ENCODE measurements at regions not wholly inside any gene's neighbourhood (a gene's known extent, or its start where the extent isn't known, plus 50 kb on each side); places are given as distances from the start of the nearest gene placed in this dataset.
"Not testable (repeated sequence)": the region's sequence is repeated elsewhere in the genome, so short reads cannot be mapped to it uniquely, and the experiment has no call there.

DNA sequence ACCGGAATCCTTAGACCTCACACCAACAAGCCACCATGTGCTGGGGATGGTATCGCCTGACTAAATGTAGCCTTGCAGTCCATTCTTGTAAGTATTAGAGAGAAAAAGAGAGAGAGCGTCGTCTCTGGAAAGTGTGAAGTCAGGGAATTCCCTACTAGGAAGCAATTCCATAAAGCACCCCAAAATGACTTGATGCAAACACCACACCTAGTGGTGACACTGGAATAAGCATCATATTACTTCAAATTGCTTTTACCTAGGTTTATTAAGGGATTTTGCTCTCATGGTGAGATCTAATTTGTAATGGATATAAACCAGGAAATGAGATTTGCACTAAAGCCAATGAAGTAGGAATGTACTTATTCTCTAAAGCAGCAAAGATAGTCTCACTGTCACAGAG is 111.4 kb upstream of the METTL9 start:
- not testable (repeated sequence) for DNase-seq

DNA sequence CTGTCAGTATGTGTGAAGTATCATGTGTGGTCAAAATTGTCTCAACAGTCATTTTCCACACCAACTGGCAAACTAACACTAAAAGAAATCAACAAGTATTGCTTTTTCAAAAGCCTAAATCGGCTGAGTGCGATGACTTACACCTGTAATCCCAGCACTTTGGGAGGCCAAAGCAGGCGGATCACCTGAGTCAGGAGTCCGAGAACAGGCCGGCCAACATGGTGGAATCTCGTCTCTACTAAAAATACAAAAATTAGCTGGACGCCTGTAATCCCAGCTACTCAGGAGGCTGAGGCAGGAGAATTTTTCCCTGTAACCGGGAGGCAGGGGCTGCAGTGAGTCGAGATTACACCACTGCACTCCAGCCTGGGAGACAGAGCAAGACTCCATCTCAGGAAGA is 100.3 kb upstream of the METTL9 start:
- not testable (repeated sequence) for DNase-seq

DNA sequence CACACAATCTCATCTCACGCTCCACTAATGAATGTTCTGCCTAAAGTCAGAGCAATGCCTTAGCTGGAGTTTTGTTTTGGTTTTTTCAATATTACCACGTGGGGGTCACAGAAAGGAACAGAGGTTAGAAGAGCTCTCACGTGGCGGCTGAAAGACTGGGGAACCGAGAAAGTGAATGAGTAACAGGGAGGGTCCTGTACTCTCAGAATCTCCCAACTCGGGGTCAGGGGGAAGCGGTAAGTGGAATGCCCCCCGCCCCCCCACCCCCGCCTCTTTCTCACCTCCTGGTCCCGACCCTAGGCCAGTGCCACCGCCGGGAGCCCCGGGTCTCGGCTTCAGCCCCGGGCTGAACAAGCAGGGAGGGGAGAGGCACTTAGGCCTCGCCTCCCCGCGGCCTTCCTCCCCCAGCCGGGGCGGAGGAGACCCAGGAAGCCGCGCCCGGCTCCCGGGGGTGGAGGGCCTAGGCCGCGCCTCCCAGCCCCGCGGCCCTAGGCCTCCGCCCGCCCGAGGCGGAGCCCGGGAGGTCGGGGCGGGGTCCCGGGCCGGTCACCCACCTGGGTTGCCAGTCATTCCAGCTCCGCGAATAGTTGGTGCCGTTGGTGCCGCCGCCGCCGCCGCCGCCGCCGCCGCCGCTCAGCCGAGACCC is 98.0 kb upstream of the METTL9 start:
- not testable (repeated sequence) for DNase-seq

DNA sequence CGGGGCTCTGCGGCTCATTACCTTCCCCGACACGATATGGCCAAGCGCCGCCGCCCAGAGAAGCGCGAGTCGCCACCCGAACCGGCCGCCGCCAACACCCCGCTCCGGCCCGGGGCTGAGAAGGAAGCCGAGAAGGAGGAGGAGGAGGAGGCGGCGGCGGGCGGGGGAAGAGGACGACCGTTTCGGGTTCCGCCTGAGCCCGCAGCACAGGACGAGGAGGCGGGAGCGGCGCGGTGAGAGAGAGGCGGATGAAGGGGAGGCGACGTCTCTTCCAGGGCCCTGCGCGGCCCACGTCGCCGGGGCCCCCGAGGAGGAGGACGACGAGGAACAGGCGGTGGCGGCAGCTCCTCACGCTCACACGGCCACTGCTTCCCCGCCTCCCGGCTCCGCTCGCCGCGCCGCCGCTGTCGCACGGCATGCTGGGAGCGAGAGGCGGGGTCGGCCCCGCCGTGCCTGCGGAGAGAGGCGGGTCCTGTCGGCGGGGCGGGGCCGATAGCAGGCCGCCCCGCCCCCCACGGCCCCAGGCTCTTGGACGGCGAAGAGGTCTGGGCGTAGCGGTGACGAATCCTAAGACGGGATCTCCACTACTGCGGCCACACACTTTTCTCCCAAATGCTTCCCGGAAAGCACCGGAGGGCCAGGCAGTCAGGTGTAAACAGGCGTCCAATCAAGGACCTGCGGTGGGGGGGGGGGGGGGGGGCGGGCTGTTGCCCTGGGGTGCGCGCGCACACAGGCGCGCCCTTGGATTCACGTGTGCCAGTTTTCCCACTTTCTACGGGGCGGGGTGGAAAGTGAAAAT is 97.3 kb upstream of the METTL9 start:
- DNase-seq, result peak; percentile 81

DNA sequence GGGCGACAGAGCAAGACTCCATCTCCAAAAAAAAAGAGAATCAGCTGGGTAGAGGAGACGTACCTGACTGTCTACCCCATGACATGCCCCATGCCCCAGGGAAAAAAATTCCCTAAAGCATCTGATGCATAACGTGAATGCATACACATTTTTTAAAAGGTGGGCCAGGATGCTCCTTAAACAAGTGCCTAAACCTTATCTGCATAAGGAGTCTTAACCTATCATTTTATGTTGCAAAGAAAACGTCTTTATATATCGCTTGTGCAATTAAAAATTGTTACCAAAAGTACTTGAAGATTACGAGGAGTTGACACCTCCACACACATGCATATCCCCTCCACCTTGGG is 95.8 kb upstream of the METTL9 start:
- not testable (repeated sequence) for DNase-seq

DNA sequence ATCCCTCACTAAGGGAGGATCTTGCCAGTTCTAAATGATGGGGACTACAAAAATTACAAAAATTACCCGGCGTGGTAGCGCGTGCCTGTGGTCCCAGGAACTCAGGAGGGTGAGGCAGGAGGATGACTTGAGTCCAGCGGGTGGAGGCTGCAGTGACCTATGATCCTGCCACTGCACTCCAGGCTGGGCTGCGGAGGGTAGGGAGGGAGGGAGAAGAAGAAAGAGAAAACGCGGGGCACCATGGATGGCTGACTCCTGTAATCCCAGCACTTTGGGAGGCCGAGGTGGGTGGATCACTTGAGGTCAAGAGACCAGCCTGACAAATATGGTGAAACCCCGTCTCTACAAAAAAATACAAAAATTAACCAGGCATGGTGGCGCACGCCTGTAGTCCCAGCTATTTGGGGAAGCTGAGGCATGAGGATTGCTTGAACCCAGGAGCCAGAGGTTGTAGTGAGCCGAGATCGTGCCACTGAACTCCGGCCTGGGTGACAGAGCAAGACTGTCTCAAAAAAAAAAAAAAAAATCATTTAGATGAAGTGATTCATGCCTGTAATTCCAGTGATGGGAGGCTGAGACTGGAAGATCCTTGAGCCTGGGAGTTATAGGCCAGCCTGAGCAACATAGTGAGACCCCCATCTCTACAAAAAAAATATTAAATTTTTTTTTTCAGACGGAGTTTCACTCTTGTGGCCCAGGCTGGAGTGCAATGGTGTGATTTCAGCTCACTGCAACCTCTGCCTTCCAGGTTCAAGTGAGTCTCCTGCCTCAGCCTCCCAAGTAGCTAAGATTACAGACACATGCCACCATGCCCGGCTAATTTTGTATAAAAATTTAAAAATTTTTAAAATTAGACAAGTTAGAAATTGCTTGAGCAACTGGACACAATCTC is 95.2 kb upstream of the METTL9 start:
- not testable (repeated sequence) for DNase-seq

DNA sequence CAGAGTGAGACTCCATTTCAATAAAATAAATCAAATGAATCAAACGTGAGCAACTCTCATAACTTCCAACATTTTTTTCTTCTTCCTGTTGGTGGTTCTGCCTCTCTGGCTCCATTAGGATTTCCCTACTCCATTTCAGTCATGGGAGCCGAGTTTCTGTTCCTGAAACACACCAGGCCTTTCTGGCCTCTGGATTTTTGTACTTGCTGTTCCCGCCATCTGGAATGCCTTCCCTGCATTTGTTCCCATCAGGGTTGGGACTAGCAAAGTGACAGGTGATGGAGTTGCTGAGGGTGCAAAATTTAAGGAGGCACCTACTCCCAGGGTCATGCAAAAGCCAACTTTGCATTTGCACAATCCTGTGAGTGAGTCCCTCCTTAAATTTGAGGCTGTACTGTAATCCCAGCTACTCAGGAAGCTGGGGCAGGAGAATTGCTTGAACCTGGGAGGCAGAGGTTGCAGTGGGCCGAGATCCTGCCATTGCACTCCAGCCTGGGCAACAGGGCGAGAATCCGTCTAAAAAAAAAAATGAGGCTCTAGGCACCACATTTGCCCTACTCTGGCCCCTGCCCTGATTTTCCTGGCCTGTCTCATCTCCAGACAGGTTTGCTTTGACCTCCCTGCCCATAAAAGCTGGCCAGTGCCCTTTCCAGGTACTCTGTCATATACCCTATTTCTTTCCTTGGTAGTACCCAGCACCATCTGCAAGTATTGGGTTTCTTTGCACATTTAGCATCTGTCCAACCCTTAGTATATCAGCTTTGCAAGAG is 93.4 kb upstream of the METTL9 start:
- DNase-seq, result not testable (repeated sequence)

DNA sequence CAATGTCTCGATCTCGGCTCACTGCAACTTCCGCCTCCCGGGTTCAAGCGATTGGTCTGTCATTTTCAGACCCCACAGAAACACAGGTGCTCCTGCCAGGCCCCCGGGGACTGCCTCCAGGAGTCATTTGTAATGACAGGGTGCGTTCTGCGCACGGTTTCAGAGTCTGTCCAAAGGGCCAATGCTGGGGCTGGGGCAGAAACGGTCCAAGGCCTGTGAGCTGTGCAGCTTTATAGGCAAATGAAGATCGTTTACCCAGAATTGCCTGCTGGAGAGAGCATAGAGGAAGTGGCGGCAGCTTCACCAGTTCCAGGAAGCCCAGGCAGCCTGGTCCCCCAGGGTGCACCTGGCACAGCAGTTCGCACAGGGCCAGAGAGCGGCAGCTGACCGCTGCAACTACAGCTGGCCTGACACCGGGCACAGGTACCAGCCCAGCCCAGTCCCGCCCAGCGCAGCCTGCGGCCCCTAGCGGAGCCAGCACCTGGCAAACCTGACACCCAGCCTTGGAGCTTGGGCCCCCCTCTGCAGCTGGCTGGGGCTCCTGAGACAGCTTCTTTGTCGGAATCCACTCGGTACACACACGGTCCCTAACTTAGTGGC is 92.4 kb upstream of the METTL9 start:
- peak; percentile 14 for DNase-seq

DNA sequence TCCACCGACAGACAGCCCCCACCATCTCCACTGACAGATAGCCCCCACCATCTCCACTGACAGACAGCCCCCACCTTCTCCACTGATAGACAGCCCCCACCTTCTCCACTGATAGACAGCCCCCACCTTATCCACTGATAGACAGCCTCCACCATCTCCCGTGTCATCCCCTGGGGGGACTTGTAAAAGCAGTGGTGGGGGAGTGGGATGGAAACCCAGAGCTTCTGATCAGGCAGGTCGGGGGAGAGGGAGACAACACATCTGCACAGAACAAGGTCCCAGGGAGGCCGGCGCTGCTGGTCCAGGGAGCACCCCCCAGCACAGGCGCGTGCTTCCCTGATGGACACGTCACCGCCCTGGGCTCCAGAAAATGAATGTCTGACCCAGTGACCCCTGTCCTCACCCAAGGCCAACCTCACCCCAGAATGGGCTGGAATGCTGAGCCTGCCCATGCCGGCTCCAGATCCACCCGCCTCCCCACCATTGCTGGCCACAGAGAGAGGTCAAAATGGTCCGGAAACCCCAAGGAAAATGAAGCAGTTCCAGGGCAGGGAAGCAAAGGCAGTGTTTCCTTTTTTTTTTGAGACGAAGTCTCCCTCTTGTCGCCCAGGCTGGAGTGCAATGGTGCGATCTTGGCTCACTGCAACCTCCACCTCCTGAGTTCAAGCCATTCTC is 91.6 kb upstream of the METTL9 start:
- DNase-seq, result not testable (repeated sequence)

DNA sequence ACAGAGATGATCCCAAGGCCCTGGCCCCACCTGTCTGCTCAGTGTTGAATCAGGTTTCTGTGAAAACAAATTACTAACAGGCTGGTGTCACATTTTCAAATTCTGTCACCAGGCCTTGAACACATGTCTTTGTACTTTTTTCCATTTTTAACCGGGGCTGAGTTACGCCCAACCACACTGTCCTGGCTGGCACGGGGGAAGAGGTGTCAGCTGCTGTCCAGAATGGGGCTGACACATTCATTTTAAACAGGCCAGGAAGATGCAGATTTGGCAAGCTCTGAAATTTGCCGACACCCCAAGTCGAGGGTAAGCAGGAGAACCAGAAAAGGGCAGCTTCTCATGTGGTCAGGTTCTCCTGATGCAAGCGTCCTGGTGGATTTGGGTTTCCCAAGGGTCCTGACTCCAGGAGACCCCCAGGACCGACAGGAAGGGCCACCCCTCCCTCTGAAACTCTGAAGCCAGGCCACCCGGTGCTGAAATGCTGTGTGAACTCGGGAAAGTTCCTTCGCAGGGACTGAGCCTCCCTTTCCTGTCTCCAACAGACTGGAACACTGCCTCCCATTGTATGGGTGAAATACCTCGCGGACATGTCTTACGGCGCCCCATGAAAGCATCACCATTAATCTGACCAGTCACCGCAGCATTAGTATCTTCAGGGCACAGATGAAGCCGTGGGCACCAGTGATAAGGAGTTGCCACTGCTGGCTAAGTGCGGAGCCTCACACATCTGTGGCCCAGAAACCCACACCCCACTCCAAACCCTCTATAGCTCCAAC is 90.5 kb upstream of the METTL9 start:
- DNase-seq, result not testable (repeated sequence)

DNA sequence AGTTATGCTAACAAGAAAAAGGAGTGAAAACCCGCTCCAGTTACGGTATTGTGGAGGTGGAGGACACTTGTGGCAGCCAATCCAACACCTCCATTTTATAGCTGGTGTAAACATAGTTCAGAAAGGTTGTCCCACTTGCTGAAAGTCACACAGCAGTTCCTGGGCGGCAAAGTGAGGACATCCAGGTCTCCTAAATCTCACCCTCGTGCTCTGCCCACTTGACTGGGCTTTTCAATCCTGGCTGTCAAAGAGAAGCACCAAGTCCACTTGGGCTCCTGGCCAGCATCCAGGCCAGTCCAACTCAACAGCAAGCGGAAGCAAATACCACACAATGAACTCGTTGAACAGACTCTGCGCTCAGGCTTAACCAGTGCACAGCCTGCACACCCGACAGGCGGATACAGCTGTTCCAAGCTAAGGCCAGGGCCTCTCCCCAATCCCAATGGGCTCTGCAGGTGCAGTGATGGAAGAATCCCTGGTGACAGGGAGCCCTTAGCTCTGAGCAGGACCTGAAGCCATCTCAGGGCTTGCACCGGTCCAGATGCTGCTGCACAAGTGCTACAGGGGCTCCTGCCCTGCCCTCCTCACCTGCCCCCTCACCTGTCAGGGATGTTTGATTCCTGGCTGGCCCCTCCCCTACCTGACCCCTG is 89.8 kb upstream of the METTL9 start:
- DNase-seq, result not testable (repeated sequence)

DNA sequence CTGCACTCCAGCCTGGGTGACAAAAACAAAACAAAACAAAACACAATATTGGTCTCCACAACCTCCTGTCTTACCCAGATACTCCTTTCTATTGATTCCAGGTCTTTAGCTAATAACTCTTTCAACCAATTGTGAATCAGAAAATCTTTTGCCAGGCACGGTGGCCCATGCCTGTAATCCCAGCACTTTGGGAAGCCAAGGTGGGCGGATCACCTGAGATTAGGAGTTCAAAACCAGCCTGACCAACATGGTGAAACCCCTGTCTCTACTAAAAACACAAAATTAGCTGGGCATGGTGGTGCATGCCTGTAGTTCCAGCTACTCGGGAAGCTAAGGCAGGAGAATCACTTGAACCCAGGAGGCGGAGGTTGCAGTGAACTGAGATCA is 88.5 kb upstream of the METTL9 start:
- DNase-seq, result not testable (repeated sequence)

DNA sequence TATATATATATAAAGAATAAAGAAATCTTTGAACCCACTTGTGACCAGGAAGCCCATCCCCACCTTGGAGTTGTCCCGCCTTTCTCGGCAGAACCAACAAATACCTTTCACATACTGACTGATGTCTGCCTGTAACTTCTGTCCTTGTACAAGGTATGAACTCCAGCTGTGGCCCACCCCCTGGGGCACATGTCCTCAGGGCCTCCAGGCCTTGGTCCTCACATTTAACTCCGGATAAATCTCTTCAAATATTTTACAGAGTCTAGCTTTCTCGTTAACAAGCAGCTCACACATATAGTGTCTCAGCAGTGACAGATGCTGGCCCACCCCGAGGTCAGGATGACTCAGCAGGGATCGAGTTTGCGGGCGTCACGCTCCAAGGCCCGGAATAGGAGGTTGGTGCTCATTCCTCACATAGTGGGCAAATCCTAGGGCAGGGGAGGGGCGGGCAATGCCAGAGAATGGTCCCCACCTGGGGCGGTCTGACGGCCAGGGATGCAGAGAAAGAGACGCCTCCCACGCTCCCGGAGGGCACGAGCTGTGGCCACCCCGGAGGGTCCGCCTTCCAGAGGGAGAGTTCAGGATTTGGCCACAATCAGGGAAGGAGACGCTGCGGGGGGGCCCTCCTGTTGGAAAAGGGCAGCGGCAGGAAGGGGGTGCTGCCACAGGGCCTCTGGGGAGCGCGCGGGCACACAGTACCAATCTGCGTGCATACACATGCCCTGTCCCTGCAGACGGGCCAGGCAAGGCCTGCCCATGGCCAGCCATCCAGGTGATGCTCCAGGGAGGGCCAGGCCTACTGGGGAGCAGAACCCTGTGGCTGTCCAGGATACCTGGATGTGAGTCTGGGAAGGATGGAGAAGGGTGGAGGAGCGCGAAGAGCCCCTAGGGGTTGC is 87.8 kb upstream of the METTL9 start:
- not testable (repeated sequence) for DNase-seq

DNA sequence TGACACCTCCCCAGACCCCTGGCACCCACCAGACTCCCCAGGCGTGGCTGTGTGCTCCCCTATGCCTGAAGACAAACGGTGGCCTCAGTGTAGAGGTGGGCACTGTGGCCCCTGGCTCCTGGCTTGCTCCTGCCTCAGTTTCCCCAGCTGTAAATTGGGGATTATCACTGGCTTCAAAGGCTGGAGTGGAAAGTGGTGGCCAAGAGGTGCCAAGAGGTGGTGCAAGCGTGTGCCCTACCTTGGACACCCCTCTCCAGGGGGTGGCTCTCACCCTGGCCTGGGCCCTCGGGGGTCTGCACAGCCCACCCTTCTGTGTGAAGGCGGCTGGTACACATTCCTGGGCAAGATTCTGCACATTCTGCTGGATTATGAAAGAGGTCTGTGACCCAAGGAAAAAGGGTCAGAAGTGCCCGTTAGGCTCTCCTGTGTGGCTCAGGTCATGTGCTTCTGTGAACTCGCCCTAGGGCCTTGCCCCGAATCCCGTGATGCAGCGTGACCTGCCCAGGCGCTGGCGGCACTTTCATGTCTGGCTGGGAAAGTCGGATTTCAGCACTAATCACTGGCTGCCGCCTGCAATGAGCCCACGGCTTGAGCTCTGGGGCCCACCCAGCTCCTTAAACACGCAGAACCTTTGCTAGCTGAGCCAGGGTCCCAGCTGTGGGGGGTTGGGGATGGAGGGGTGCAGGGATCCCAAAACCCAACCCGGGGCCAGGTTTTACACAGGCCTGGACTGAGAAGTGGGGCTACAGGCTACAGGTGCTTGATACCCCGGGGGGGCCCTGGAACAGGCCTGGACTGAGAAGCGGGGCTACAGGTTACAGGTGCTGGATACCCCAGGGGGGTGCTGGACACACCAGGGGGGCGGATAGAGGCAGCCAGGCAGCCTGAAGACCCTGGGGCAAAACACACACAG is 86.8 kb upstream of the METTL9 start:
- DNase-seq, result not testable (repeated sequence)

DNA sequence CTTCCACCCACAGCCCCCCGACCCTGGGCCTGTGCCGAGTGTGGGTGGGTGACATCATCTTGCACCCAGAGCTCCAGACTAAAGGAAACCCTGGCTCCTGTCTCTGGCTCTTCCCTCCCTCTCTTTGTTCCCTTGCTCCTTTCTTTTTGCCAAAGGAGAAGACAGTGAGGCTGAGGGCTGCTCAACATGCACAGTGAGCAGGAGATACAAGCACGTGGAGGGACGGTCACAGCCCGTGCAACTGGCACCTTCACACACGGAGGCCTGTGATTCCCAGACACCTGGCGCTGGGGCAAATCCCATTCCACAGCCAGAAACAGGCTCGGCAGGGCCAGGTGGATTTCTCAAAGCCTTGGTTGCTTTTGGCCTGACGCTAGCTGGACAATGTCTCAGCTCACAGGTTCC is 86.0 kb upstream of the METTL9 start:
- DNase-seq, result not testable (repeated sequence)

DNA sequence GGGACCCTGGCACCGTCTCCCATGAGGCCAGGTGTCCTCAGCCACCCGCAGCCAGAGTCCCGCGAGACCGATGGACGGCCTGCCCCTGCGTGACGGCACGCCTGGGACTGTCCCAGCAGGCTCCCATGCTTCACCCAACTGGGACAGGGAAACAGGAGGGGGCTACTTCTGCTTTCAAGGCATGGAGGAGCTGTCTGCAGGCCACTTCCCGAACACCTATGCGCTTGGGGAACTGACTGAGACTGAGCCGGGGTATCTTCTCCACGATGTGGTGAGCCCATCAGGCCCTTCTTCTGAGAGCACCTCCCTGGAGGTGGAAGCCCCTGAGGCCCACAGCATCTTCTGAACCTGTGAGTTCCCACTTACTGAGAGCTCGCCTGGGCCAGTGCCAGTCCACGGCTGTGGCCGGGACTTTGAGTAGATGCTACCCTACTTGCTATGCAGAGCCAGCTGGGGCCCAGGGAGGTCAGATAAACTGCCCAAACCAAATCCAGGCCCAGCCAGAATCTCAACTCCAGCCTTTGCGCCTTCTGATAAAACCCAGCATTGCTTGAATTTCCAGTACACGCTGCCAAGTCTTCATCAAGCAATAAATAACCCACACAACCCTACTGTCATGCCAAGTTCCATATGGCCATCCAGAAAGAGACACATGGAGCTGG is 85.4 kb upstream of the METTL9 start:
- not testable (repeated sequence) for DNase-seq

DNA sequence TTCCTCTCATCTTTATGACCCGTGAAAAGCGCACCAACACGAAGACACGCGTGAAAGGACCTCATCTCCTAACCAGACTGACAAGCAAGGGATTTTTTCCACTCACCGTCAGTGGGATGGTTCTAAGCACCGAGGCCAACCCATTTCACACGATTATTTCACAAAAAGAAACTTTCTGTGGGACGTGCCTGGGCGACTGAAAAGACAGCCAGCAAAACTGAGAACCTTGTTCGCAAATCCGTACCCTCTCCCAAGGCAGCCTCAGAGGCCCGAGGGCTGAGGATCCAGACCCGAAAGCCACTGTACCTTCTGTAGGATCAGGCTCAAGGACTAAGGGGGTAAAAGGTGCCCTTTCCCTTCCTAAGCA is 84.9 kb upstream of the METTL9 start:
- not testable (repeated sequence) for DNase-seq

DNA sequence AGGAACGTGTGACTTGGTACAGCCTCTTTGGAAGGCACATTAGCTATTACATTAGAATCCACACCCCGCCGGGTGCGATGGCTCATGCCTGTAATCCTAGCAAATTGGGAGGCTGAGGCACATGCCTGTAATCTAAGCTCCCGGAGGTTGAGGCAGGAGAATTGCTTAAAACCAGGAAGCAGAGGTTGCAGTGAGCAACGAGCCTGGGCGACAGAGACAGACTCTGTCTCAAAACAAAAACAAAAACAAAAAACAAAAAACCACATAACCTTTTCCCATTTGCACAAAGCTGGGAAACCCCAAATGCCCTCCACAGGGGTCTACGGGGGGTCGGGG is 82.7 kb upstream of the METTL9 start:
- not testable (repeated sequence) for DNase-seq

All from NCI-H2081 treated with DMSO at 0.1 percent for 48 hours (cell line).